ENCODE measurements at regions not wholly inside any gene's neighbourhood (a gene's known extent, or its start where the extent isn't known, plus 50 kb on each side); places are given as distances from the start of the nearest gene placed in this dataset.
"Not testable (repeated sequence)": the region's sequence is repeated elsewhere in the genome, so short reads cannot be mapped to it uniquely, and the experiment has no call there.

DNA sequence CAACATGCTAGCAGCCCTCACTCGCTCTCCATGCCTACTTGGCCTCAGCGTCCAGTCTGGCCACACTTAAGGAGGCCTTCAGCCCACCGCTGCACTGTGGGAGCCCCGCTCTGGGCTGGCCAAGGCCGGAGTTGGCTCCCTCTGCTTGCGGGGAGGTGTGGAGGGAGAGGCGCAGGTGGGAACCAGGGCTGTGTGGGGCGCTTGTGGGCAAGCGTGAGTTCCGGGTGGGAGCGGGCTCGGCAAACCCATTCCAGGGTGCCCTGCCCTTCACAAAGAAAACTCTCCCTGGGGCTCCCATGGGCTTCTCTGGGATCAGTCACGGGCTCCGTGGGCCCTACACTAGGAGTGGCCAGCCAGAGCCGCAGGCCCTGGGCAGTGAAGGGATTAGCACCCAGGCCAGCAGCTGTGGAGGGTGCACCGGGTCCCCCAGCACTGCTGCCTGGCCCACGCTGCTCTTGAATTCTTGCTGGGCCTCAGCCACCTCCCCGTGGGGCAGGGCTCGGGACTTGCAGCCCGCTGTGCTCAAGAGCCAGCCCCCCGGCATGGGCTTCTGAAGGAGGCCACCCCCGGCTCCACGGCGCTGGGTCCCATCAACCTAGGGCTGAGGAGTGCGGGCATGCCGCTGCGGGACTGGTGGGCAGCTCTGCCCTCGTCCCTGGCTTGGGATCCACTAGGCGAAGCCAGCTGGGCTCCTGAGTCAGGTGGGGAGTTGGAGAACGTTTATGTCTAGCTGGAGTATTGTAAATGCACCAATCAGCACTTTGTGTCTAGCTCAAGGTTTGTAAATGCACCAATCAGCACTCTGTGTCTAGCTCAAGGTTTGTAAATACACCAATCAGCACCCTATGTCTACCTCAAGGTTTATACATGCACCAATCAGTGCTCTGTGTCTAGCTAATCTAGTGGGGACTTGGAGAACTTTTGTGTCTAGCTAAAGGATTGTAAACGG lies 273.6 kb upstream of the SULF2 start:
- DNase-seq, result no peak

DNA sequence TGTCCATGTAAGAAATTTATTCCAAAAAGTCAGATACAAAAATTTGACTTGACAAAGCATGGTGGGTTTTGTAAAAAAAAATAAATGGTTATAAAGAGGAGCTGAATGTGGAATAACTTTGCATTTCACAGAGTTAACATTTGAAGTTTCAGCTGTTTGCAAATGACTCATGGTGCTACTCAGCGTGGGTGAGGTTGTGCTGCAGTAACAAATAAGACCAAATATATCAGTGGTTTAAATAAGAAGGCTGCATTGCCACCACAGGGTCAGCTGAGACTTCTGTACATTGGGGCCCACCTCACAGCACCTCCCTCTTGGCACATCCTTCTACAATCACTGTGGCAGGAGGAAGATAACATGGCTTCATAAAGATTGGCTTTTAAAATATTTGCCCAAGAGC lies 272.5 kb upstream of the SULF2 start:
- DNase-seq, result no peak

DNA sequence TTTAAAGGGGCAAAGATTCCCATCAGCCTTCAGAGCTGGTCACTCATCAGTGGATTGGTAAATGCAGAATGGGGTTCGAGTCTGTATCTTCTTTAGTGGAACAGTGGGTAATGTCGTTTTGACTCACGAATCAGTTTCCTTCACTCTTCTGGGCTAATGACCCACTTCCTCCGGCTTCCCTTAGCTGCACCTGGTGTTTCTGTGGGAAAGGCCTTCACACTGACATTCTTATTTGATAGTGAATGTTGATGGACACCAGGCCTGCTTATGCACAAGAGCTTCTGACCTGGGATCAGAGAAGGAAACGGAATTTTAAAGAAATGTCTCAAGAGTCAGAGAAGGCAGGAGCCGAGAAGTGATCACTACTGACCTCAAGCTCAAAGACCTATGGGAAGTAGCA lies 272.0 kb upstream of the SULF2 start:
- no peak for DNase-seq

DNA sequence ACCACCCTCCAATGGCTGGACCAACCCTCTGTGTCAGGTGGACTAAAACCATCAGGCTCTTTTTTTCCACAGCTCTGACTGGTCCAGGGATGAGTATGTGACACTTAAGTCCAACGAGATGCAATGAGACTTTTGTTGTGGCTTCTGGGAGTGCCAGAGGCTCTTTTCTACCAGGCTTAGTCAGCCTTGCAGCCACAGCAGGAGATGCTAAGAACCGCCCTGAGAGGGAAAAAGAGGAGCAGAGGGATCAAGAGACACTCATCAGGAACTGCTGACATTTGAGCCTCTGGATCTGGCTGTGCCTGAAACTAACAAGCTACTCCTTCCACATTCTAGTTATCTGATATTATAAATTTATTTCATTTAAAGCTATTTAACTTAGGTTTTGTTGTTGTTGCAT lies 270.9 kb upstream of the SULF2 start:
- DNase-seq, result no peak

DNA sequence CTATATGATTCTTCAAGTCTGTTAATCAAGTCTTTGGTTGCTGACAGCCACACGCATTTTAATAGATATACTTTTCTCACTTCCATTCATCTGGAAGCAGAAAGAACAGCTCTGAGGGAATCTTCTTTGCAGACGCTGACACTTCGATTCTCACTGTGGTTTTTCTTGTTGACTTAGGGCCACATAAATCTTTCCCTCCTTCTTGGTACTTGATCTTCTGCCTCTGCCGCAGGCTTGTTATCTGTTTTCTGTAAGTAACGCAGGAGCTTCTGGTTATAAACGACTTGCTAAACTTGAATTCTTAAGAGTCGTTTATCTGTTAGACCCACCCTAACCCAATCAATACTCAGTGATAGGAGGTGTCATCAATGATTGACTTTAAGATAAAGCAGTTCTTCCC lies 268.8 kb upstream of the SULF2 start:
- DNase-seq, result no peak

DNA sequence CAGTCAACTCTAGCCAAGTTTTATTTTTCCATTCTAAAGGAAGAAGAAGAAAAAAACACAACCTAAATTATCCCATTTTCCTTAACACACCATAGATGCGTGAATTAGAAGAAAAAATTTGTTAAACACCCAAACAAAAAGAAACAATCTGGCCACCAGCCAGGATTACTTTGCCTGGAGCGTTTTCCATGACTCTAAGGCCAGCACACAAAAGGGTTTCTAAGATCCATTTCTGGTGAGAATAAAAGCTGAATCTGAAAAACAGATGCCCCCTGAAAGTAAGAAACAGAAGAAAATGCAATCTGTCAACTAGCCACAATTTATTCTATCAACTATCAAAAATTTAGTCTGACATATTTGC lies 267.2 kb upstream of the SULF2 start:
- no peak for DNase-seq

DNA sequence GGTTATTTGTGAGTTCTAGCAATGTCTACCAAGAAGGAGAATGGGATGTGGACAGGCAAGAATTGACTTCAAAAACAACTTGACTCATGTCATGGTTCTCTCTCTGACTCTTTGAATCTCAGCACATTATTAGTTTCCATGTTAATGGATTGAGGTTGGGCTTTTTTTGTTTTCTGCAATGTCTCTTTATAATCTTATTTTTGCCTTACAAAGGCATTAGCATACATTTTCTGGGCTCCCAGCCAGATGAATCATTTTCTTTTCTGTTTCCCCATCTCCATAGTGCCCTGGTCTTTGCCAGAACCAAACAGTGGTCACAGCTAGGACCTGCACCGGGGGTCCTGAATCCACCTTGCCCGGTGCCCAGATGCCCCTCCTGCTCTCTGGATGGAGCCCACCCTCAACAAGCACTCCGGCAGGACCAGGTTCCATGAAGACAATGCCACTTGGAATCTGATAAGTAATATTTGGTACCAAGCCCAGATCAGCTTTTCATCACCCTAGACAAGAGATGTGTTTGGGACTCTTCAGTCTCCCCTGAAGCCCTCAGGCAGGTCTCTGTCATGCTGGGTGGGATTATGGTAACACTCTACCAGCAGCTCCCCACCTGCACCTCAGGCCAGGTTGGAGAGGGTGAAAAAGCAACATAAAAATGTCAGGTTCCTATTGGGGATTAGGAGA lies 266.7 kb upstream of the SULF2 start:
- DNase-seq, result no peak

DNA sequence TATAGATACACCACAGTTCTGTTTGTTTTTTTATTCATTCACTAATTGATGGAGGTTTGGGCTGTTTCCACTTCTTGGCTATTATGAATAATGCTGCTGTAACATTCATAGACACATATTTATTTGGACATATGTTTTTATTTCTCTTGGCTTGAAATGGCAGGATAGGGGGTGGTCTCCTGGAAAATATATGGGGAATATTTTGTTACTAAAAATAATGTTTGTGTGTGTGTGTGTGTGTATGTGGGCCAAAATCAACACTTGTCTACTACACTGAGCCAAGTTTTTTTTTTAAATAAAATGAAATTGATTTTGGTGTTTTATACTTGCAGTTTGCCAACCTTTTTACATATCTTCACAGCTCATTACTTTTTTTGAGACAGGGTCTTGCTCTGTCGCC lies 264.4 kb upstream of the SULF2 start:
- DNase-seq, result no peak

DNA sequence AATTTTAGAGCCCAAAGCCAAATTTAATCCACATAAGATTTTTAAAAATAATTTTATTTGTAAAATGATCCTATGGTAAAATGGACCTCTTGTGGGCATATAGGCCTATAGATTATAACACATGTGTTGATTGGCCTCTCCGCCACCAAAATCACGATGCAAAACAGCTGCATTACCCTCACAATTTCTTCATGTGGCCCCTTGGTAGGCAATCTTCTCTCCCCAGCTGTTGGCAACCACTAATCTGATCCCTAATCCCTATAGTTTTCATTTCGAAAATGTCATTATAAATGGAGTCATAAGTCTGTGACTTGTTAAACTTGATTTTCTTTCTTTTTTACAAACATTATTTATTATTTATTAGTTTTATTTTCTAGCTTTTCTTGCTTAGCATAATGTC lies 263.9 kb upstream of the SULF2 start:
- no peak for DNase-seq

DNA sequence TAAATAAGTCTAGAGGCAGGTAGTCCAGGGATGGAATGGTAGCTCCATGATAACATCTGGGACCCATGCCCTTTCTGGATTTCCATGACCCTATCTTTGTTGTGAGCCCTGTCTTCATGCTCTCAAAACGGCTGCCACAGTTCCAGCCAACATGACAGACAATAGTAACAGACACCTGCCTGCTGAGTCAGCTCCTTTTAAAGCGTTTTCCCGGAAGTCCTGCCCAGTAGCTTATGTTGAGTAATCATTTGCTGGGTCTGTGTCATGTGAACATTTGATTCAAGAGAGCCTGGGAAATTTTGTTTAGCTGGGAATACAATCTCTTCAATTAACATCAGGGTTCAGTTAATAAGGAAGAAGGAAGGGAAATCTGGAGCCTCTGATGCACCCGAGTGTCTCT lies 262.2 kb upstream of the SULF2 start:
- DNase-seq, result no peak

DNA sequence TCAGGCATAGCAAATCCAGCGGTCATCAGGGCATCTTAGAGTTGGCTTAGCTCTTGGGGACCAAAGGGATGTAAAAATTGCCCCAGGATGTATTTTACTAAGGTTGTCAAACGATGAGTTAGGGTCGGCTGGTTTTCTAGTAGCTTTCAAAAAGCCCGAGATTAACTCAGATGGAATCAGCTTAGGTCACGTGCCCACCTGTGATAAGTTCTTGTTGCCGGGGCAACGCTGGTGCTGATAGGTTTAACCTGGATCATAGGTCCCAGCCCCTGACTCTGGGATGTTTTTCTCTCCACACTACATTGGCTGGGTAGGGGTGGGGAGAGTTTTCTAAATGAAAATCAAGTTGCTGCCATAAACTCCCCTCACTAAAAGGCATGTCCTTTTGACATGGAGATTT lies 257.3 kb upstream of the SULF2 start:
- no peak for DNase-seq

DNA sequence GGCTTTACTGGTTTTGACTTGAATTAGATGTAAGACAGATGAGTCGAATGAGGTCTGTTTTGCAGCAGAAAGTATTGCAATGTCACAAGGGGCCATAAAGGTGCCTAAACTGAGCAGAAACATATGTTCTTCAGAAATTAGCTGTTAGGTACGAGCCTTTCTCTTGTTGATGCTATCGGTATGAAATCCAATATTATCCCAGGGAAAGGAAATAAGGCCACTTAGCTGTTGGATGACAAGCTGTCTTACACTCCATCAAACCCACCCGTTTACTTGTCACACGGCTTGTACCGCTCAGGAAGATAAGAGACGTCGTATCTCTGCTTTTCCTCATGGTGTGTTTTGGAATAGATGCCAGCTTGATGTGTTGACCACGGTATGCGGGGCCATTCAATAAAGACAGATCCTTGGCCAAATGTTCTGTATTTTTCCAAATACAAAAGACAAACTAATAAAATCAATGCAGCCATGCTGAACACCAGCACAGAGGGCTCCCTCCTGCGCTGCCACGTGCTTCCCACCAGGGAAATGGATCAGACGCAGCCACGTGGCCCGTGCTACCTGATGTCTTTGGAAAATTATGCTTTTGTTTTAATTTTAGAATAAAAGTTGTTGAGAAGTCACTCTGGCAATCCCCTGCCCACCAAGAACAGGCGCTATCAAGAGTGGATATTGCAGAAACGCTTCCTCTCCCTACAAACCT lies 255.9 kb upstream of the SULF2 start:
- no peak for DNase-seq

DNA sequence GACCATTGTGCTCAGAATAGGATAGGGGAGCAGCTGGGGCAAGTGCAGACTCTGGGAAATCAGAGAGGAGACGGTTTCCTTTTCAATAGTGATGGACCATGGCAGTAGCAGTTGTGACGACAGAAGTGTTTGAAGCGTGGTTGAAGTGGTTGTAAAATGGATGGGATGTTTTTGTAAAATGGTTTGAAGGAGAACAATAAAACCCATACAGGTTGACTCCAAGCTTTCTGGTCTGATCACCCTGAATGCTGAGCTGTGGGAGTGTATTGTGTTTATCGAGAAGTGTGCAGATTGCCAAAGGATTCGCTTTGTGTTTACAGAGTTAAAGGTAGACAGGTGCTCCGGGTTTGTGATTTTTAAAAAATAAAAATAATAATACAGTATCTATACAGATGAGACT lies 255.2 kb upstream of the SULF2 start:
- no peak for DNase-seq

DNA sequence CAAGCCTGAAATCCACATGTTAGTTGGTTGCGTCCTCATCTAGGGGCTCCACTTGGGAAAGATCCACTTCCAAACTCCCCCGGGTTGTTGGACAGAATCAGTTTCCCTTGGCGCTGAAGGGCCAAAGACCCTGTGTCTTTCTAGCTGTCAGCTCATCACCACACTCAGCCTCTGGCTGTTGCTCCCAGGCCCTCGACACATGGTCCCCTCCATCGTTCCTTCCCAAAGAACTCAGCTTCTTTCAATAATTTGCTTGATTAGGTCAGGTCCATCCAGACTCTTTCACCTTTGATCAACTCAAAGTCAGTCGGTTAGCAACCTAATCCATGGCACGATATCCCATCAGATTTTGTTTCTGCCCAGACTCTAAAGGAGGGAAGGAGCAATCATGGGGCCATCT lies 254.8 kb upstream of the SULF2 start:
- DNase-seq, result no peak

DNA sequence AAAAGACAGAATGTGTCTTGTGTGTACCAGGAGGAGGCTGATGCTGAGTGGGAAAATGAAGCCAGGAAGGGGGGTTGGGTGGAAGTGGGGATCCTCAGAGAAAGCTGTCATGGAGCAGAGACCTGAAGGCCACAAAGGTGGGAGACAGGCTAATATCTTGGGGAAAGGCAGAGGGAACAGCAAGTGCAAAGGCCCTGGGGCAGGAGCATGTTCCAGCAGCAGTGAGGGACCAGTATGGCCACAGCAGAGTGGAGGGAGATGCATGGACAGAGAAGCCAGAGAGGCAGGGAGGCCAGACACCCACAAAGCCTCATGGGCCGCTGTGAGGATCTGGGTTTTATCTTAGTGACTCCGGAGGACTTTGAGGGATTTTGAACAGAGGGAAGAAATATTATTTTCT lies 254.2 kb upstream of the SULF2 start:
- DNase-seq, result no peak

DNA sequence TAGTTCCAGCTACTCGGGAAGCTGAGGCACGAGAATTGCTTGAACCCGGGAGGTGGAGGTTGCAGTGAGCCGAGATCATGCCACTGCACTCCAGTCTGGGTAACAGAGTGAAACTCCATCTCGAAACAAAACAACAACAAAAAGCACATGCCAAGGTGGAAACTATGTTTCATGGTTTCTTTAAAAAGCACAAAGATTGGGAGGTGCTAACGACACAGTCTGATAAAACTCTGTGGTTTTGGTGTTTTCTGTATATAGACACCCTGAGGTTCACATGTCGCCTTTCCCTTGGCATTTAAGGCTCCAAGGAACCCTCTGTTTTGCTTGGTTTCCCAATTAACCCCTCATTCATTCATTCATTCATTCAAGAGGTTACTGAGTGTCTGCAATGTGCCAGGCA lies 253.4 kb upstream of the SULF2 start:
- DNase-seq, result no peak

DNA sequence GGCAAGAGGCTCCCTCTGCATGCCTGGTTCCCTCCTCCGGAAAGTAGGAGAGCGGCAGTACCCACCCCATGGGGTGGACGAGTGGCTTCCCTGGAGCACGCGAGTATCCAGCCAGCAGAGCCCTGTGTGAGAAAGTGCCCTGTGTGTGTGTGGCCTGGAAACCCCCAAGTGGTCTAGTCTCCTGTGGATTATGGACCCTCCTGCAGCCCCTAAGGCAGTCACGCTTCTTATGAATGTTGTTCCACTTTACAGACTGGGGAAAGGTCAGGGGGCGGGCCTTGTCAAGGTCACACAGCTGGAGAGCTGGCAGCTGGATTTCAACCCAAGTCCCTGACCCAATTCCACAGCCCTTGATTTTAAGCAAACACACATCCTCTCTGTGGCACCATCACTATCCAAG lies 252.5 kb upstream of the SULF2 start:
- not testable (repeated sequence) for DNase-seq

DNA sequence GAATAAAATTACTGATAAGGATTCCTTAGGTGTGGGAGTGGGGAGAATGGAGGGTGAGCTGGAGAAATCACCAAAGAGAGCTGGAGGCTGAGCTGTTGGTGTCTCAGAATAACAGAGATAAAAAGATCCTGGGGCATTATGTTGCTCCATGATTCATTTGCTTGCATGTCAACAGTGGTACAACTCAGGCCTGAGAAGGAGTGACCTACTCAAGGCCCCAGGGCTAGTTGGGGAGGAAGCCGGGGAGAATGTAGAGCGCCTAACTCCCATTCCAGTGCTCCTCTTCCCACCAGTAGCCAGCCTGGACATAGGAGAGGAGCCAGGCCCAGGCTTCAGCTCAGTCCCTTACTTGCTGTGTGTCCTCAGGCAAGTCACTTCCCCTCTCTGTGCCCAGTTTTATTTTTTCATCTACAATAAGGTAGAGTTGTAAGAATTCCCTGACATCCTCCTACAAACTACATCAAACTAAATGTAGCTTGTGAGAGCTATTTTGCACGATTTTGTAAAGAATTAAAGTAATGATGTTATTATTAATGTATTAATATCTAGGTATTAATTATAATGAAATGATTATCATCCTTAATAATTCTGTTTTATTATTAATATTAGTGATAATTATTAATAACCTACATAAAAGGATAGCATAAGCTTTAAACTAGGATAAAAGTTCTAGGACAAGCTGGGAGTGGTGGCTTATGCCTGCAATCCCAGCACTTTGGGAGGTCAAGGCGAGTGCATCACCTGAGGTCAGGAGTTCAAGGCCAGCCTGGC lies 250.9 kb upstream of the SULF2 start:
- DNase-seq, result no peak

DNA sequence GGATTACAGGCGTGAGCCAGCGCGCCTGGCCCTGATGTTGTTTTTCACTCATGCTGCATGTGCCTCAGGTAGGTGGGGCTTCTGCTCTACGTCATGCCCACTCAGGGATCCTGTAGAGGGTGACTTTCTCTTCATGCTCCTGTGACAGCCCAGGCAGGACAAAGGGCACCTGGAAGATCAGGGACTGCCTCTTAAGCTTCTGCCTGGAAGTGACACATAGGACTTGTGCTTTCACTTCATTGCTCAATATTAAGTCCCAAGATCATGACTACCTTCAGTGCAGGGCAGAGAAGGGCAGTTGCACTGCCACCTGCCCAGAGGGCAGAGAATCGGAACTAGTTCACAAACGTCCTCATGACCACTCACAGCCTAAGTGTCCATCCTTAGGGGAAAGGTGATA lies 249.5 kb upstream of the SULF2 start:
- DNase-seq, result no peak

DNA sequence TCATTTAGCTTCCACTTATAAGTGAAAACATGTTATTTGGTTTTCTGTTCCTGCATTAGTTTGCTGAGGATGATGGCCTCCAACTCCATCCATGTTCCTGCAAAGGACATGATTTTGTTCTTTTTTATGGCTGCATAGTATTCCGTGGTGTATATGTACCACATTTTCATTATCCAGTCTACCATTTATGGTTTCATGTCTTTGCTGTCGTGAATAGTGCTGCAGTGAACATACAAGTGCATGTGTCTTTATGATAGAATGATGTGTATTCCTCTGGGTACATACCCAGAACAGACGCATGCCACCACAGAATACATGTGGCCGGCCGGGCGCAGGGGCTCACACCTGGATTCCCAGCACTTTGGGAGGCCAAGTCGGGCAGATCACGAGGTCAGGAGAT lies 247.7 kb upstream of the SULF2 start:
- DNase-seq, result not testable (repeated sequence)

DNA sequence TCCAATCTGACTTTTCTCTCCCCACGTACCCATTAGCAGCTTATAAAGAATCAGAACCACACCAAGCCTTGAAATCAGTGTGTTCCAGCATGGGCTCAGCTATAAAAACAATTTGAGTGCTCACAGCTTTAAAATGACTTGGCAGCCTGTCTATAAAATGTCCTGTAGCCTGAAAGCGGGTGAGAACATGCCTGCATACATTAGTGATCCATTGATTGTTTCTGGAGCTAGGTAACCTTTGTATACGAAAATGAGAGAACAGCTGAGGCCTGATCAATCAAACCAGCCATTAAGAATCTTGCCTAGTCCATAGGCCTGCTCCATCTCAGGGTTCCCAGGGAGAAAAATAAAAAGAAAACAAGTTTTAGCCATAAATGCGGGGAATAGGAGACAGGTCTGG lies 245.8 kb upstream of the SULF2 start:
- no peak for DNase-seq

DNA sequence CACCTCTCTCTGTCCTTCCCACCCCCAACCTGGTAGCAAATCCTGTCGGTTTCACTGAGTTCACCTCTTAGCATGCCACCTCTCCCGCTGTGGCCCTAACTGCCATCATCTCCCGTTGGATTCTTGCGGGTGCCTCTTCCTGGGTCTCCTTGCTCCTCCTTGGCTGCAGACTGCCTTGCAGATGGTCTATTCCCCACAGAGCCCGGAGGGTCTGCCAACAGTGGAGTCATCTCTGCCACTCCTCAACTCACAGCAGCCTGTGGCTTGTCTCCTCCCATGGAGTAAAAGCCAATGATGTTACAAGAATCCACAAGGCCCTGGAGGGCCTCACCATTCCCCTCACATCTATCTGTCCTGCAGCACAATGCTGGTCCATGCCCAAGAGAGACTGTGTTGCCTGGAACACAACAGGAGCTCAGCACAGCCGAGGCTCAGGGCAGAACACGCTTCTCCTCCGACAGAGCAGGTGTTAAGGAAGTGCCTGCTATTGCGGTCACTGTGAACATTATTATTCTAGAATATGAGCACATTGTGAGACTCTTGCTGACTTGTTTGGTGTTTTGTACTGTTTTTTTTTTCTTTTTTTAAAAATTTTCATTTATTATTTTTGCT lies 241.8 kb upstream of the SULF2 start:
- no peak for DNase-seq

DNA sequence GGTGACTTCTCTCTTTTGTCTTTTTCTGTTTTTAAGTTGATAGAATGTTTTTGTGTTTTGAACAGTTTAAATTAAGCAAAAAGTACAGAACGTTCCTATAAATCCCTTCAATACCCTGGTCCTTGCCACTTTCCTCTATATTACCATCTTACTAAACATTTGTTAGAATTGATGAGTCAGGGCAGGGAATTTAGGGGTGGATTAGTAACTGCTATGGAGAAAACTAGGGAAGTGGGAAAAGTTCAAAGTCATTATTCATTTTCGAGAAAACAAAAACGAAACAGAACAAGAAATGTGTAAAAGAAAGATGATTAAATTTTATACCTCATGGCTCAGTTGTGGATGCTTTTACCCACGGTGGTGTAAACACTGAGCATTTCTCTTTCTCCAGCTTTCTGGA lies 240.4 kb upstream of the SULF2 start:
- DNase-seq, result no peak
